Astrocyte (in vitro differentiated cells and primary cell): ENCODE measurements at regions not wholly inside any gene's neighbourhood (a gene's known extent, or its start where the extent isn't known, plus 50 kb on each side); places are given as distances from the start of the nearest gene placed in this dataset.

Experiments used
- DNase-seq: peaks from one replicate; pipeline ENCODE4 v3.0.0-alpha.2; 2010; ENCODE audit warnings: low read depth
- FAIRE-seq: peaks from 2 replicates; lab custom pipeline; 2011; peaks lifted over from hg19 to GRCh38; lab: Jason Lieb, UNC
- H2AFZ ChIP-seq: 2 replicates; pipeline ENCODE4 v1.6.0; 2012; ENCODE audit warnings: low read depth, low read length, inconsistent platforms
- H3K27ac ChIP-seq: 2 replicates; pipeline ENCODE4 v1.5.1; 2011; ENCODE audit warnings: low read depth, low read length, inconsistent platforms
- H3K27me3 ChIP-seq: 2 replicates; pipeline ENCODE4 v1.6.0; 2011; ENCODE audit warnings: low read length, inconsistent platforms; ENCODE audit not compliant: insufficient read depth
- H3K36me3 ChIP-seq: 2 replicates; pipeline ENCODE4 v1.5.1; 2011; ENCODE audit warnings: low read length, inconsistent platforms; ENCODE audit not compliant: insufficient read depth
- H3K4me1 ChIP-seq: 2 replicates; pipeline ENCODE4 v1.5.1; 2011; ENCODE audit warnings: low read length, inconsistent platforms; ENCODE audit not compliant: insufficient read depth
- H3K4me2 ChIP-seq: 2 replicates; pipeline ENCODE4 v1.6.0; 2012; ENCODE audit warnings: low read length, inconsistent platforms
- H3K4me3 ChIP-seq: 2 replicates; pipeline ENCODE4 v1.5.1; 2011; ENCODE audit warnings: low read depth, mild to moderate bottlenecking, low read length, inconsistent platforms; ENCODE audit not compliant: insufficient read depth
- H3K79me2 ChIP-seq: 2 replicates; pipeline ENCODE4 v1.6.0; 2012; ENCODE audit warnings: mild to moderate bottlenecking, low read length, inconsistent platforms; ENCODE audit not compliant: insufficient read depth
- H3K9ac ChIP-seq: 2 replicates; pipeline ENCODE4 v1.6.0; 2012; ENCODE audit warnings: mild to moderate bottlenecking, low read length, inconsistent platforms
- H3K9me3 ChIP-seq: 2 replicates; pipeline ENCODE4 v1.5.1; 2012; ENCODE audit warnings: low read depth, mild to moderate bottlenecking, low read length, inconsistent platforms; ENCODE audit not compliant: insufficient read depth
- H4K20me1 ChIP-seq: 2 replicates; pipeline ENCODE4 v1.6.0; 2012; ENCODE audit warnings: low read length, inconsistent platforms; ENCODE audit not compliant: insufficient read depth
- H3K27ac Mint-ChIP-seq: one replicate; pipeline ENCODE4 v1.8.0; 2021; ENCODE audit warnings: mild to moderate bottlenecking, mixed read lengths; ENCODE audit not compliant: unreplicated experiment
- H3K27me3 Mint-ChIP-seq: one replicate; pipeline ENCODE4 v1.8.0; 2021; ENCODE audit warnings: low read depth, mixed read lengths; ENCODE audit not compliant: unreplicated experiment
- H3K36me3 Mint-ChIP-seq: one replicate; pipeline ENCODE4 v1.8.0; 2021; ENCODE audit warnings: low read depth, mixed read lengths; ENCODE audit not compliant: unreplicated experiment
- H3K4me1 Mint-ChIP-seq: one replicate; pipeline ENCODE4 v1.8.0; 2021; ENCODE audit warnings: low read depth, mixed read lengths; ENCODE audit not compliant: unreplicated experiment
- H3K4me3 Mint-ChIP-seq: one replicate; pipeline ENCODE4 v1.8.0; 2021; ENCODE audit warnings: mild to moderate bottlenecking, moderate library complexity, mixed read lengths; ENCODE audit not compliant: unreplicated experiment
- H3K9me3 Mint-ChIP-seq: one replicate; pipeline ENCODE4 v1.8.0; 2021; ENCODE audit warnings: mild to moderate bottlenecking, mixed read lengths; ENCODE audit not compliant: unreplicated experiment
- EZH2 ChIP-seq: IDR thresholded peaks from 2 replicates; pipeline ENCODE4 v1.6.1; 2012; ENCODE audit warnings: mild to moderate bottlenecking, low read length, inconsistent platforms; ENCODE audit not compliant: insufficient read depth
- TF ChIP-seq, protein P1 (sequence below): IDR thresholded peaks from 2 replicates; pipeline ENCODE4 v1.5.1; 2011; ENCODE audit warnings: low read depth, mild to moderate bottlenecking, inconsistent platforms, low read length, moderate library complexity; ENCODE audit not compliant: insufficient read depth

DNA sequence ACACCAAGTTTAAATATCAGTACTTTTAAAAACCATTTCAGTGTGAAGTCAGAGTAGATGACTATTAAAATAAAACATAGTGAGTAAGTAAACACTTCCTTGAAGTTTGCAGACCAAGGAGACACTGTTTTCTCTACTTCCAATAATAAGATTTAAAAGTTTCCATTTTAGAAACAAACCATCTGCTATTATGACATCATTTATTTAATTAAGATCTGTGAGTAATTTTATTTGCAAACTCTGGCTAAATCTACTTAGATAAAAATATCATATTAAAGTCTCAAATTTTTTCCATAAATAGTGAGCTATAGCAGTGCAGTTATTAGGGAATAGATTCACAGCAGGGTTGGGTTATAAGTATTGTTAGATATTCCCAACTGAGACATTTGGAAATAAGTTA lies 1267.0 kb upstream of the FLRT2 start:
- H3K27me3 Mint-ChIP-seq, result no peaks in the 10 kb centered on the region
- Histone ChIP-seq H3K4me3 (no peak overlapping the region), H3K4me1 (no peaks in the 10 kb centered on the region), H3K9me3 (no peaks in the 10 kb centered on the region), H3K27ac (no peak overlapping the region), H3K27me3 (no peaks in the 10 kb centered on the region), H4K20me1 (no peaks in the 10 kb centered on the region), H2AFZ (no peak overlapping the region), H3K4me2 (no peak overlapping the region), H3K79me2 (no peaks in the 10 kb centered on the region), H3K9ac (no peak overlapping the region), H3K36me3 (no peaks in the 10 kb centered on the region)
- no peak for FAIRE-seq
- no peak for DNase-seq
- no peak overlapping the region for H3K27ac Mint-ChIP-seq
- no peaks in the 10 kb centered on the region for H3K9me3 Mint-ChIP-seq
- TF ChIP-seq, protein P1, sequence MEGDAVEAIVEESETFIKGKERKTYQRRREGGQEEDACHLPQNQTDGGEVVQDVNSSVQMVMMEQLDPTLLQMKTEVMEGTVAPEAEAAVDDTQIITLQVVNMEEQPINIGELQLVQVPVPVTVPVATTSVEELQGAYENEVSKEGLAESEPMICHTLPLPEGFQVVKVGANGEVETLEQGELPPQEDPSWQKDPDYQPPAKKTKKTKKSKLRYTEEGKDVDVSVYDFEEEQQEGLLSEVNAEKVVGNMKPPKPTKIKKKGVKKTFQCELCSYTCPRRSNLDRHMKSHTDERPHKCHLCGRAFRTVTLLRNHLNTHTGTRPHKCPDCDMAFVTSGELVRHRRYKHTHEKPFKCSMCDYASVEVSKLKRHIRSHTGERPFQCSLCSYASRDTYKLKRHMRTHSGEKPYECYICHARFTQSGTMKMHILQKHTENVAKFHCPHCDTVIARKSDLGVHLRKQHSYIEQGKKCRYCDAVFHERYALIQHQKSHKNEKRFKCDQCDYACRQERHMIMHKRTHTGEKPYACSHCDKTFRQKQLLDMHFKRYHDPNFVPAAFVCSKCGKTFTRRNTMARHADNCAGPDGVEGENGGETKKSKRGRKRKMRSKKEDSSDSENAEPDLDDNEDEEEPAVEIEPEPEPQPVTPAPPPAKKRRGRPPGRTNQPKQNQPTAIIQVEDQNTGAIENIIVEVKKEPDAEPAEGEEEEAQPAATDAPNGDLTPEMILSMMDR, result no peak
- no peak for TF ChIP-seq EZH2
- no peak overlapping the region for H3K4me3 Mint-ChIP-seq
- no peaks in the 10 kb centered on the region for H3K4me1 Mint-ChIP-seq
- H3K36me3 Mint-ChIP-seq, result no peaks in the 10 kb centered on the region

DNA sequence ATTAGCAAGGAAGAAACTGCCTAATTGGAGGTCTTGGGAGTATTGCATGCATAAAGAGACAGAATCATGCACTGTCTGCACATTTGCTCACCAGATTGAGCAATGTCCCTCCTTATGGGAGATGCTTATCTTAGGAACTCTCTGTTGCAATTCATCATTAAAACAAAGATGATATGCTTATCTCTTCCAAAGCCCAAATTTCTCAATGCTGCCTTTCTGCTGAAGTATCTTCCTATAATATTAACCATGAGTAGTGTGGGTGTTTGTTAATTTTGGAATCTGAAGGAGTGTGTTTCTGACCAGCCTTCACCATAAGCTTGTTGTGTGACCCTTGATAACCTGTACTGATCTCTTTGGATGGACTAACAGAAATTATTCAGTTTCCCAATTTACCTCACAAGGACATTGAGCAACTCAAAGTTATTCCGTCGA lies 1257.6 kb upstream of the FLRT2 start:
- no peak overlapping the region for H3K27ac Mint-ChIP-seq
- DNase-seq (no peak), FAIRE-seq (no peak)
- no peaks in the 10 kb centered on the region for H3K27me3 ChIP-seq
- H3K9ac ChIP-seq, result no peak overlapping the region
- H3K36me3 Mint-ChIP-seq, result no peaks in the 10 kb centered on the region
- no peaks in the 10 kb centered on the region for H3K79me2 ChIP-seq
- no peak overlapping the region for H2AFZ ChIP-seq
- H3K4me3 ChIP-seq, result no peak overlapping the region
- H3K4me3 Mint-ChIP-seq, result no peak overlapping the region
- H4K20me1 ChIP-seq, result no peaks in the 10 kb centered on the region
- H3K4me2 ChIP-seq, result no peak overlapping the region
- no peaks in the 10 kb centered on the region for H3K4me1 ChIP-seq
- no peak overlapping the region for H3K27ac ChIP-seq
- H3K36me3 ChIP-seq, result no peaks in the 10 kb centered on the region
- no peaks in the 10 kb centered on the region for H3K27me3 Mint-ChIP-seq
- H3K4me1 Mint-ChIP-seq, result peaks cover 5% of the 10 kb centered on the region
- TF ChIP-seq EZH2, result no peak
- TF ChIP-seq, protein P1, result no peak
- no peaks in the 10 kb centered on the region for H3K9me3 Mint-ChIP-seq
- H3K9me3 ChIP-seq, result no peaks in the 10 kb centered on the region

DNA sequence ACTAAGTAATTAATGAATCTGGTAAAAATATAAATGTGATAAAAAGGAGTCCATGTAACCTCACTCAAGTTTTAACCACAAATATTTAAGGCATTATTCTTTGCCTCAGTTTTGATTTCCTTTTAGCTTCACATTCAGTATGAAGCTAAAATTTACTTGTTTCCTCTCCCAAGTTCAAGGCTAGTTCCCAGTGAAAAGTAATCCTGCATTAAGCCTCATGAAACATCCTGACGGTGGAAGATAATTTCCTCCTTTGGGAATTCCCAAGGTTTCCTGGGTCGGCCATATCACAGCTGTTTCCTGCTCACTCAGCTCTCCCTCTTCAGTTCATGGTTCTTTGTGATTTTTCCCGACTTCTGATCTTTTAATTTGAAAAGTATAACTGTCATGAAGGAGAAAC lies 1256.8 kb upstream of the FLRT2 start:
- Histone ChIP-seq H3K9me3 (no peaks in the 10 kb centered on the region), H3K27ac (no peak overlapping the region), H2AFZ (no peak overlapping the region), H3K4me1 (no peaks in the 10 kb centered on the region), H3K4me2 (no peak overlapping the region), H3K79me2 (no peaks in the 10 kb centered on the region), H4K20me1 (no peaks in the 10 kb centered on the region), H3K9ac (no peak overlapping the region), H3K4me3 (no peak overlapping the region), H3K27me3 (no peaks in the 10 kb centered on the region), H3K36me3 (no peaks in the 10 kb centered on the region)
- no peak for DNase-seq
- Mint-ChIP-seq H3K4me1 (peaks cover 5% of the 10 kb centered on the region), H3K27ac (no peak overlapping the region), H3K36me3 (no peaks in the 10 kb centered on the region), H3K9me3 (no peaks in the 10 kb centered on the region), H3K4me3 (no peak overlapping the region), H3K27me3 (no peaks in the 10 kb centered on the region)
- no peak for FAIRE-seq
- no peak for TF ChIP-seq EZH2
- TF ChIP-seq, protein P1, result no peak
